ENCODE measurements at regions not wholly inside any gene's neighbourhood (a gene's known extent, or its start where the extent isn't known, plus 50 kb on each side); places are given as distances from the start of the nearest gene placed in this dataset.
"Not testable (repeated sequence)": the region's sequence is repeated elsewhere in the genome, so short reads cannot be mapped to it uniquely, and the experiment has no call there.

- no peak for DNase-seq
These were observed 253.3 kb downstream of the MRPS30 start for GRCh38 chr5:45062044-45062443.

GRCh38 chr5:45081082-45081481, 272.3 kb downstream of the MRPS30 start:
- no peak for DNase-seq

GRCh38 chr5:45089870-45090269, 281.1 kb downstream of the MRPS30 start:
- DNase-seq, result no peak

GRCh38 chr5:45093377-45093776, 284.6 kb downstream of the MRPS30 start:
- no peak for DNase-seq

GRCh38 chr5:45094876-45095440, 286.2 kb downstream of the MRPS30 start:
- DNase-seq, result no peak

- DNase-seq, result no peak
These were observed 289.7 kb downstream of the MRPS30 start for GRCh38 chr5:45098483-45098882.

- no peak for DNase-seq
These were observed 292.4 kb downstream of the MRPS30 start for GRCh38 chr5:45101146-45101545.

- DNase-seq, result no peak
These were observed 296.8 kb downstream of the MRPS30 start for GRCh38 chr5:45105491-45105994.

- DNase-seq, result no peak
These were observed 300.3 kb downstream of the MRPS30 start for GRCh38 chr5:45109062-45109461.

GRCh38 chr5:45109636-45110035, 300.9 kb downstream of the MRPS30 start:
- DNase-seq, result no peak

- DNase-seq, result no peak
These were observed 301.7 kb downstream of the MRPS30 start for GRCh38 chr5:45110399-45110798.

GRCh38 chr5:45113726-45114125, 305.0 kb downstream of the MRPS30 start:
- no peak for DNase-seq

GRCh38 chr5:45132972-45133371, 324.2 kb downstream of the MRPS30 start:
- no peak for DNase-seq

- DNase-seq, result no peak
These were observed 354.2 kb downstream of the MRPS30 start for GRCh38 chr5:45162974-45163373.

GRCh38 chr5:45171563-45171962, 362.8 kb downstream of the MRPS30 start:
- DNase-seq, result no peak

- not testable (repeated sequence) for DNase-seq
These were observed 363.9 kb downstream of the MRPS30 start for GRCh38 chr5:45172634-45173033.

GRCh38 chr5:45179686-45180085, 370.9 kb downstream of the MRPS30 start:
- no peak for DNase-seq

GRCh38 chr5:45189042-45189441, 380.3 kb downstream of the MRPS30 start:
- DNase-seq, result no peak

- DNase-seq, result no peak
These were observed 380.7 kb downstream of the MRPS30 start for GRCh38 chr5:45189481-45189880.

GRCh38 chr5:45195026-45195425, 386.3 kb downstream of the MRPS30 start:
- DNase-seq, result no peak

All from DMS153 (cell line).